GM18517 (cell line): ENCODE measurements at regions not wholly inside any gene's neighbourhood (a gene's known extent, or its start where the extent isn't known, plus 50 kb on each side); places are given as distances from the start of the nearest gene placed in this dataset.

ENCODE experiments used
- ATAC-seq: cut with Tn5 transposase; IDR thresholded peaks from one replicate; pipeline ENCODE4 v1.9.1; 2021; ENCODE audit warnings: mild to moderate bottlenecking, moderate library complexity; ENCODE audit not compliant: unreplicated experiment

GRCh38 chr20:9920866-9921265, 82.0 kb upstream of the PAK5 start:
- no peak for ATAC-seq

GRCh38 chr20:9919271-9920014, 80.6 kb upstream of the PAK5 start:
- ATAC-seq, result peak; percentile 94

GRCh38 chr20:9918348-9918747, 79.5 kb upstream of the PAK5 start:
- no peak for ATAC-seq

GRCh38 chr20:9916761-9917160, 77.9 kb upstream of the PAK5 start:
- ATAC-seq, result no peak

- ATAC-seq, result no peak
Observed at GRCh38 chr20:9912858-9913434, 74.1 kb upstream of the PAK5 start.

GRCh38 chr20:9912290-9912689, 73.4 kb upstream of the PAK5 start:
- no peak for ATAC-seq

- ATAC-seq, result no peak
Observed at GRCh38 chr20:9911519-9911918, 72.6 kb upstream of the PAK5 start.

- no peak for ATAC-seq
Observed at GRCh38 chr20:9909167-9909566, 70.3 kb upstream of the PAK5 start.

GRCh38 chr20:9903048-9903655, 64.3 kb upstream of the PAK5 start:
- ATAC-seq, result no peak

- no peak for ATAC-seq
Observed at GRCh38 chr20:9889270-9889981, 50.5 kb upstream of the PAK5 start.
